ENCODE measurements at regions not wholly inside any gene's neighbourhood (a gene's known extent, or its start where the extent isn't known, plus 50 kb on each side); places are given as distances from the start of the nearest gene placed in this dataset.
"Not testable (repeated sequence)": the region's sequence is repeated elsewhere in the genome, so short reads cannot be mapped to it uniquely, and the experiment has no call there.

GRCh38 chr12:23380419-23381100, 568.9 kb downstream of the SOX5 start:
- no peak for DNase-seq

GRCh38 chr12:23388898-23389297, 560.6 kb downstream of the SOX5 start:
- not testable (repeated sequence) for DNase-seq

- not testable (repeated sequence) for DNase-seq
These were observed 560.2 kb downstream of the SOX5 start for GRCh38 chr12:23389315-23389714.

GRCh38 chr12:23399402-23399933, 550.0 kb downstream of the SOX5 start:
- DNase-seq = no peak

- DNase-seq = no peak
These were observed 534.3 kb downstream of the SOX5 start for GRCh38 chr12:23415180-23415579.

GRCh38 chr12:23421556-23421955, 527.9 kb downstream of the SOX5 start:
- DNase-seq = no peak

- DNase-seq = no peak
These were observed 526.3 kb downstream of the SOX5 start for GRCh38 chr12:23423097-23423687.

GRCh38 chr12:23423796-23424195, 525.7 kb downstream of the SOX5 start:
- no peak for DNase-seq

- DNase-seq = no peak
These were observed 524.8 kb downstream of the SOX5 start for GRCh38 chr12:23424685-23425084.

GRCh38 chr12:23426328-23426727, 523.1 kb downstream of the SOX5 start:
- DNase-seq = no peak

- no peak for DNase-seq
These were observed 520.7 kb downstream of the SOX5 start for GRCh38 chr12:23428758-23429157.

GRCh38 chr12:23431006-23431405, 518.5 kb downstream of the SOX5 start:
- DNase-seq = no peak

- no peak for DNase-seq
These were observed 516.3 kb downstream of the SOX5 start for GRCh38 chr12:23433121-23433520.

- DNase-seq = no peak
These were observed 515.3 kb downstream of the SOX5 start for GRCh38 chr12:23434154-23434553.

- DNase-seq = no peak
These were observed 502.7 kb downstream of the SOX5 start for GRCh38 chr12:23446746-23447145.

- no peak for DNase-seq
These were observed 498.7 kb downstream of the SOX5 start for GRCh38 chr12:23450810-23451209.

GRCh38 chr12:23455283-23455682, 494.2 kb downstream of the SOX5 start:
- DNase-seq = no peak

- DNase-seq = no peak
These were observed 490.8 kb downstream of the SOX5 start for GRCh38 chr12:23458640-23459039.

GRCh38 chr12:23462546-23462945, 486.9 kb downstream of the SOX5 start:
- DNase-seq = no peak

- DNase-seq = no peak
These were observed 486.3 kb downstream of the SOX5 start for GRCh38 chr12:23463172-23463571.

GRCh38 chr12:23464241-23464812, 485.1 kb downstream of the SOX5 start:
- DNase-seq = no peak

GRCh38 chr12:23472329-23472971, 477.0 kb downstream of the SOX5 start:
- DNase-seq = no peak

- no peak for DNase-seq
These were observed 476.4 kb downstream of the SOX5 start for GRCh38 chr12:23473071-23473470.

Data from CD4-positive, alpha-beta T cell treated with Interleukin-17A for 1 hour (primary cell).